GM23338 (cell line): ENCODE measurements at regions not wholly inside any gene's neighbourhood (a gene's known extent, or its start where the extent isn't known, plus 50 kb on each side); places are given as distances from the start of the nearest gene placed in this dataset.
"Not testable (repeated sequence)": the region's sequence is repeated elsewhere in the genome, so short reads cannot be mapped to it uniquely, and the experiment has no call there.

Source experiments
- ATAC-seq: fragments of 200-7000 bp; cut with Tn5 transposase; 3 replicates; pipeline ENCODE4 v1.9.1; 2020
- DNase-seq: peaks from one replicate; pipeline ENCODE4 v3.0.0-alpha.2; 2015; ENCODE audit warnings: low spot score
- H2AFZ ChIP-seq: fragments of 200-600 bp; sonication (generic); 2 replicates; pipeline ENCODE4 v1.8.0; 2016; ENCODE audit warnings: antibody characterized with exemption, mild to moderate bottlenecking, moderate library complexity
- H3F3A ChIP-seq: fragments of 200-600 bp; sonication (generic); replicated peaks from 2 replicates; pipeline ENCODE4 v1.8.0; 2017; ENCODE audit warnings: antibody characterized with exemption, mixed run types, low read depth
- H3K27ac ChIP-seq: fragments of 200-600 bp; sonication (generic); 2 replicates; pipeline ENCODE4 v1.6.1; 2016; ENCODE audit warnings: low read depth
- H3K27me3 ChIP-seq: fragments of 200-600 bp; sonication (generic); 2 replicates; pipeline ENCODE4 v1.8.0; 2016; ENCODE audit warnings: mild to moderate bottlenecking, mixed run types, moderate library complexity; ENCODE audit not compliant: insufficient read depth
- H3K36me3 ChIP-seq: fragments of 200-600 bp; sonication (generic); 2 replicates; pipeline ENCODE4 v1.8.0; 2016; ENCODE audit warnings: mild to moderate bottlenecking; ENCODE audit not compliant: insufficient read depth
- H3K4me1 ChIP-seq: fragments of 200-600 bp; sonication (generic); 2 replicates; pipeline ENCODE4 v1.8.0; 2016; ENCODE audit warnings: mild to moderate bottlenecking, moderate library complexity; ENCODE audit not compliant: insufficient read depth
- H3K4me2 ChIP-seq: fragments of 200-600 bp; sonication (generic); 2 replicates; pipeline ENCODE4 v1.7.1; 2017; ENCODE audit warnings: mixed run types
- H3K4me3 ChIP-seq: fragments of 200-600 bp; sonication (generic); 2 replicates; pipeline ENCODE4 v1.6.1; 2016; ENCODE audit warnings: mixed run types
- H3K79me2 ChIP-seq: fragments of 200-600 bp; sonication (generic); replicated peaks from 2 replicates; pipeline ENCODE4 v1.8.0; 2017; ENCODE audit warnings: mild to moderate bottlenecking; ENCODE audit not compliant: insufficient read depth
- H3K9me2 ChIP-seq: fragments of 200-600 bp; sonication (generic); 2 replicates; pipeline ENCODE4 v1.8.0; 2017; ENCODE audit not compliant: insufficient read depth
- H4K20me1 ChIP-seq: fragments of 200-600 bp; sonication (generic); replicated peaks from 2 replicates; pipeline ENCODE4 v1.8.0; 2017; ENCODE audit warnings: mild to moderate bottlenecking; ENCODE audit not compliant: insufficient read depth
- H3K27ac Mint-ChIP-seq: 2 replicates; pipeline ENCODE4 v1.8.0; 2020; ENCODE audit warnings: inconsistent platforms, mild to moderate bottlenecking, moderate library complexity, mixed read lengths
- H3K27me3 Mint-ChIP-seq: 3 replicates; pipeline ENCODE4 v1.8.0; 2022; ENCODE audit warnings: low read depth, mild to moderate bottlenecking, moderate library complexity, mixed read lengths, inconsistent platforms; ENCODE audit not compliant: insufficient read depth, poor library complexity
- H3K36me3 Mint-ChIP-seq: 3 replicates; pipeline ENCODE4 v1.8.0; 2021; ENCODE audit warnings: low read depth, mild to moderate bottlenecking, inconsistent platforms, moderate library complexity, mixed read lengths
- H3K4me1 Mint-ChIP-seq: 3 replicates; pipeline ENCODE4 v1.8.0; 2020; ENCODE audit warnings: mild to moderate bottlenecking, inconsistent platforms, mixed read lengths
- H3K4me3 Mint-ChIP-seq: 3 replicates; pipeline ENCODE4 v1.8.0; 2021; ENCODE audit warnings: moderate library complexity, mild to moderate bottlenecking, inconsistent platforms, mixed read lengths
- H3K9me3 Mint-ChIP-seq: 3 replicates; pipeline ENCODE4 v1.8.0; 2020; ENCODE audit warnings: moderate library complexity, mild to moderate bottlenecking, inconsistent platforms, mixed read lengths
- CTCF ChIP-seq, 2 experiments: fragments of 200-600 bp in 1 of 2; sonication (generic) in 1 of 2; conservative IDR thresholded peaks; 2 replicates each; pipeline versions ENCODE4 v1.5.1 to v1.6.1; 2016 to 2017; ENCODE audit warnings: antibody characterized with exemption in 2 of 2, low read depth in 2 of 2, mild to moderate bottlenecking in 2 of 2, moderate library complexity in 1 of 2
- REST ChIP-seq: IDR thresholded peaks from one replicate; pipeline ENCODE4 v1.6.1; 2018; ENCODE audit warnings: antibody characterized with exemption; ENCODE audit not compliant: unreplicated experiment

GRCh38 chr9:42931045-42931444, 747.6 kb downstream of the SPATA31A6 start:
- ATAC-seq, H3K27me3 ChIP-seq, H3K36me3 ChIP-seq, H3K4me3 Mint-ChIP-seq, H3K36me3 Mint-ChIP-seq, H3K4me1 Mint-ChIP-seq, DNase-seq, H3K27ac Mint-ChIP-seq, H3K4me2 ChIP-seq, H3K4me3 ChIP-seq, H3K27ac ChIP-seq, H4K20me1 ChIP-seq, H3F3A ChIP-seq, H3K79me2 ChIP-seq, H3K4me1 ChIP-seq, H3K9me2 ChIP-seq, H2AFZ ChIP-seq: not testable (repeated sequence)
- H3K9me3 Mint-ChIP-seq: peaks cover 35% of the 10 kb centered on the region
- H3K27me3 Mint-ChIP-seq: peaks cover 14% of the 10 kb centered on the region

GRCh38 chr9:42937583-42938235, 754.2 kb downstream of the SPATA31A6 start:
- ATAC-seq, H4K20me1 ChIP-seq, H3K79me2 ChIP-seq, H3K4me3 ChIP-seq, H3K27me3 Mint-ChIP-seq, H3K27ac ChIP-seq, H3F3A ChIP-seq, H3K9me2 ChIP-seq, H2AFZ ChIP-seq, H3K36me3 ChIP-seq, H3K4me1 Mint-ChIP-seq, H3K4me2 ChIP-seq, H3K27me3 ChIP-seq, DNase-seq, H3K27ac Mint-ChIP-seq, H3K4me3 Mint-ChIP-seq, H3K36me3 Mint-ChIP-seq, H3K4me1 ChIP-seq: not testable (repeated sequence)
- peaks cover 43% of the 10 kb centered on the region for H3K9me3 Mint-ChIP-seq

- not testable (repeated sequence) for DNase-seq, H2AFZ ChIP-seq, H3K27me3 ChIP-seq, H3K4me1 ChIP-seq, H3K79me2 ChIP-seq, H3K36me3 Mint-ChIP-seq, H3K4me1 Mint-ChIP-seq, H3K4me3 ChIP-seq, H3K27ac ChIP-seq, H3K27me3 Mint-ChIP-seq, H3F3A ChIP-seq, H4K20me1 ChIP-seq, ATAC-seq, H3K4me2 ChIP-seq, H3K9me2 ChIP-seq, H3K36me3 ChIP-seq, H3K27ac Mint-ChIP-seq, H3K4me3 Mint-ChIP-seq
- peaks cover 34% of the 10 kb centered on the region for H3K9me3 Mint-ChIP-seq
These were observed 763.6 kb downstream of the SPATA31A6 start for GRCh38 chr9:42947050-42947449.

GRCh38 chr9:42951239-42951638, 767.8 kb downstream of the SPATA31A6 start:
- DNase-seq (peak; percentile 20), ATAC-seq (peak; percentile 67; the same call in 2 of the 3 replicates)
- not testable (repeated sequence) for H3K27ac ChIP-seq, H4K20me1 ChIP-seq, H2AFZ ChIP-seq, H3K4me2 ChIP-seq, H3K27me3 ChIP-seq, H3K4me1 ChIP-seq, H3K36me3 ChIP-seq, H3K9me2 ChIP-seq, H3K4me3 ChIP-seq, H3K4me3 Mint-ChIP-seq, H3K36me3 Mint-ChIP-seq, H3K4me1 Mint-ChIP-seq, H3F3A ChIP-seq, H3K27me3 Mint-ChIP-seq, H3K79me2 ChIP-seq, H3K27ac Mint-ChIP-seq
- H3K9me3 Mint-ChIP-seq: peaks cover 35% of the 10 kb centered on the region
- TF ChIP-seq REST: peak; percentile 62
- peak; percentile 30 to 45; a peak in 3 of 4 replicates for TF ChIP-seq CTCF (conservative IDR thresholded peaks at IDR 0.05; ENCODE audit: low read depth in 2 of 2)

- ATAC-seq, H3K27ac Mint-ChIP-seq: not testable (repeated sequence)
These were observed 781.7 kb downstream of the SPATA31A6 start for GRCh38 chr9:42965155-42965554.

More at GRCh38 chr9:42965155-42965554, 781.7 kb downstream of the SPATA31A6 start:
- peaks cover 40% of the 10 kb centered on the region for H3K9me3 Mint-ChIP-seq
- not testable (repeated sequence) for DNase-seq, H3K4me2 ChIP-seq, H3K79me2 ChIP-seq, H2AFZ ChIP-seq, H3K27ac ChIP-seq, H3K4me1 Mint-ChIP-seq, H3K36me3 ChIP-seq, H3K4me3 Mint-ChIP-seq, H3K4me3 ChIP-seq, H4K20me1 ChIP-seq, H3K27me3 Mint-ChIP-seq, H3K4me1 ChIP-seq, H3K36me3 Mint-ChIP-seq, H3K9me2 ChIP-seq, H3F3A ChIP-seq, H3K27me3 ChIP-seq
